ENCODE measurements at regions not wholly inside any gene's neighbourhood (a gene's known extent, or its start where the extent isn't known, plus 50 kb on each side); places are given as distances from the start of the nearest gene placed in this dataset.

GRCh38 chr13:72653506-72653905, 73.9 kb downstream of the MZT1 start:
- TF ChIP-seq CTCF (IDR thresholded peaks at IDR 0.05) (no peak), POLR2A (IDR thresholded peaks at IDR 0.05) (no peak)

Measured in heart left ventricle (tissue), 13 donors.